ENCODE measurements at regions not wholly inside any gene's neighbourhood (a gene's known extent, or its start where the extent isn't known, plus 50 kb on each side); places are given as distances from the start of the nearest gene placed in this dataset.
"Not testable (repeated sequence)": the region's sequence is repeated elsewhere in the genome, so short reads cannot be mapped to it uniquely, and the experiment has no call there.

GRCh38 chr17:20703781-20704180 is 124.3 kb downstream of the CDRT15L2 start:
- no peak overlapping the region for H3K4me3 ChIP-seq (ENCODE audit: low read depth, low read length)
- TF ChIP-seq CTCF (IDR thresholded peaks at IDR 0.05; ENCODE audit: borderline replicate concordance, insufficient read depth, low read depth, low read length): no peak

- H3K4me3 ChIP-seq (ENCODE audit: low read depth, low read length): not testable (repeated sequence)
These were observed 125.7 kb downstream of the CDRT15L2 start for GRCh38 chr17:20705186-20705585.

GRCh38 chr17:20706751-20707373 is 127.3 kb downstream of the CDRT15L2 start:
- no peak for TF ChIP-seq CTCF (IDR thresholded peaks at IDR 0.05; ENCODE audit: borderline replicate concordance, insufficient read depth, low read depth, low read length)
- no peak overlapping the region for H3K4me3 ChIP-seq (ENCODE audit: low read depth, low read length)

GRCh38 chr17:20708821-20709220 is 129.3 kb downstream of the CDRT15L2 start:
- H3K4me3 ChIP-seq (ENCODE audit: low read depth, low read length): not testable (repeated sequence)

- H3K4me3 ChIP-seq (ENCODE audit: low read depth, low read length): not testable (repeated sequence)
These were observed 137.0 kb downstream of the CDRT15L2 start for GRCh38 chr17:20716481-20716880.

- no peak overlapping the region for H3K4me3 ChIP-seq (ENCODE audit: low read depth, low read length)
- TF ChIP-seq CTCF (IDR thresholded peaks at IDR 0.05; ENCODE audit: borderline replicate concordance, insufficient read depth, low read depth, low read length): no peak
These were observed 141.6 kb downstream of the CDRT15L2 start for GRCh38 chr17:20721171-20721570.

- not testable (repeated sequence) for H3K4me3 ChIP-seq (ENCODE audit: low read depth, low read length)
These were observed 144.9 kb downstream of the CDRT15L2 start for GRCh38 chr17:20724391-20724790.

GRCh38 chr17:20727201-20727600 is 147.7 kb downstream of the CDRT15L2 start:
- not testable (repeated sequence) for H3K4me3 ChIP-seq (ENCODE audit: low read depth, low read length)

- TF ChIP-seq CTCF (IDR thresholded peaks at IDR 0.05; ENCODE audit: borderline replicate concordance, insufficient read depth, low read depth, low read length): no peak
- H3K4me3 ChIP-seq (ENCODE audit: low read depth, low read length): no peak overlapping the region
These were observed 148.7 kb downstream of the CDRT15L2 start for GRCh38 chr17:20728181-20728580.

GRCh38 chr17:20731131-20731530 is 151.6 kb downstream of the CDRT15L2 start:
- H3K4me3 ChIP-seq (ENCODE audit: low read depth, low read length): not testable (repeated sequence)

GRCh38 chr17:20733923-20734322 is 154.4 kb downstream of the CDRT15L2 start:
- no peak for TF ChIP-seq CTCF (IDR thresholded peaks at IDR 0.05; ENCODE audit: borderline replicate concordance, insufficient read depth, low read depth, low read length)

More at GRCh38 chr17:20733923-20734322, 154.4 kb downstream of the CDRT15L2 start:
- H3K4me3 ChIP-seq (ENCODE audit: low read depth, low read length): no peak overlapping the region

Data from GM12875 (cell line).